Keratinocyte (primary cell): ENCODE measurements at regions not wholly inside any gene's neighbourhood (a gene's known extent, or its start where the extent isn't known, plus 50 kb on each side); places are given as distances from the start of the nearest gene placed in this dataset.

Experiments
- DNase-seq: peaks from one replicate; pipeline ENCODE4 v3.0.0-alpha.2; 2011; ENCODE audit warnings: low read depth, missing footprints, low spot score
- FAIRE-seq: peaks from 2 replicates; lab custom pipeline; 2011; peaks lifted over from hg19 to GRCh38; lab: Jason Lieb, UNC
- H2AFZ ChIP-seq: 2 replicates; pipeline ENCODE4 v1.6.0; 2012; ENCODE audit warnings: low read length, control low read depth, inconsistent platforms; ENCODE audit not compliant: control insufficient read depth
- H3K27ac ChIP-seq: 2 replicates; pipeline ENCODE4 v1.5.1; 2011; ENCODE audit warnings: low read length; ENCODE audit not compliant: control insufficient read depth, insufficient read depth
- H3K27me3 ChIP-seq: 3 replicates; pipeline ENCODE4 v1.6.0; 2011; ENCODE audit warnings: low read length; ENCODE audit not compliant: control insufficient read depth, insufficient read depth; ENCODE audit errors: extremely low read depth
- H3K36me3 ChIP-seq, 2 experiments: 2 replicates in 1 of 2; 3 replicates in 1 of 2; pipeline ENCODE4 v1.5.1; 2011; ENCODE audit warnings: low read length in 2 of 2, mild to moderate bottlenecking in 1 of 2; ENCODE audit not compliant: control insufficient read depth in 2 of 2, insufficient read depth in 2 of 2; ENCODE audit errors: extremely low read depth in 1 of 2
- H3K4me1 ChIP-seq: 3 replicates; pipeline ENCODE4 v1.5.1; 2011; ENCODE audit warnings: low read length; ENCODE audit not compliant: control insufficient read depth, insufficient read depth; ENCODE audit errors: extremely low read depth
- H3K4me2 ChIP-seq: 3 replicates; pipeline ENCODE4 v1.6.0; 2011; ENCODE audit warnings: low read depth, low read length; ENCODE audit not compliant: control insufficient read depth, insufficient read depth; ENCODE audit errors: extremely low read depth
- H3K4me3 ChIP-seq, 3 experiments: fragments of 200-600 bp in 1 of 3; sonication (generic) in 1 of 3; 2 replicates in 2 of 3; 3 replicates in 1 of 3; pipeline ENCODE4 v1.5.1; 2011 to 2016; ENCODE audit warnings: low read length in 3 of 3, mild to moderate bottlenecking in 3 of 3, control low read depth in 2 of 3, inconsistent platforms in 1 of 3, low read depth in 1 of 3, mixed read lengths in 1 of 3, mixed run types in 1 of 3, moderate library complexity in 1 of 3; ENCODE audit not compliant: control insufficient read depth in 2 of 3, insufficient read depth in 2 of 3; ENCODE audit errors: extremely low read depth in 1 of 3
- H3K79me2 ChIP-seq: 2 replicates; pipeline ENCODE4 v1.6.0; 2012; ENCODE audit warnings: low read length; ENCODE audit not compliant: control insufficient read depth, insufficient read depth
- H3K9ac ChIP-seq: 3 replicates; pipeline ENCODE4 v1.6.0; 2011; ENCODE audit warnings: low read length; ENCODE audit not compliant: control insufficient read depth, insufficient read depth; ENCODE audit errors: extremely low read depth
- H3K9me1 ChIP-seq: 3 replicates; pipeline ENCODE4 v1.6.0; 2011; ENCODE audit warnings: low read length; ENCODE audit not compliant: control insufficient read depth, insufficient read depth; ENCODE audit errors: extremely low read depth
- H3K9me3 ChIP-seq: 2 replicates; pipeline ENCODE4 v1.5.1; 2012; ENCODE audit warnings: low read depth, low read length; ENCODE audit not compliant: control insufficient read depth
- H4K20me1 ChIP-seq: 3 replicates; pipeline ENCODE4 v1.6.0; 2011; ENCODE audit warnings: low read length; ENCODE audit not compliant: control insufficient read depth, insufficient read depth; ENCODE audit errors: extremely low read depth
- EZH2 ChIP-seq: IDR thresholded peaks from one replicate; pipeline ENCODE4 v1.6.1; 2012; ENCODE audit warnings: inconsistent platforms, mild to moderate bottlenecking, low read length, moderate library complexity
- dilution Hi-C: fragments of 300-500 bp; cut with MboI; formaldehyde crosslinking; loops from one replicate; pipeline ENCODE4 v1.7.0; 2020; ENCODE audit warnings: low sequenced_read_pairs; ENCODE audit not compliant: extremely low pct_ligation_motif_present
- TF ChIP-seq, protein P1 (sequence below), 3 experiments: IDR thresholded peaks in 1 of 3; conservative IDR thresholded peaks in 1 of 3; optimal IDR thresholded peaks in 1 of 3; 2 replicates in 2 of 3; 3 replicates in 1 of 3; pipeline versions ENCODE3 to v1.5.1; 2011; ENCODE audit warnings: low read length in 3 of 3, mild to moderate bottlenecking in 3 of 3, moderate library complexity in 2 of 3, control low read depth in 1 of 3, inconsistent platforms in 1 of 3; ENCODE audit not compliant: insufficient read depth in 2 of 3; ENCODE audit errors: extremely low read depth in 1 of 3

- no peak overlapping the region for H3K4me2 ChIP-seq
- no peaks in the 10 kb centered on the region for H3K9me3 ChIP-seq
- no peaks in the 10 kb centered on the region for H3K79me2 ChIP-seq
- FAIRE-seq (no peak), DNase-seq (no peak)
- H3K9me1 ChIP-seq = no peaks in the 10 kb centered on the region
- no peaks in the 10 kb centered on the region for H3K4me1 ChIP-seq
- dilution Hi-C loops = no loop called here
- H3K9ac ChIP-seq = no peak overlapping the region
- H3K36me3 ChIP-seq = no peaks in the 10 kb centered on the region
- no peak overlapping the region for H3K4me3 ChIP-seq
- H3K27ac ChIP-seq = no peak overlapping the region
- no peaks in the 10 kb centered on the region for H3K27me3 ChIP-seq
- H4K20me1 ChIP-seq = no peaks in the 10 kb centered on the region
- H2AFZ ChIP-seq = no peak overlapping the region
- no peak for TF ChIP-seq EZH2
- TF ChIP-seq, protein P1, sequence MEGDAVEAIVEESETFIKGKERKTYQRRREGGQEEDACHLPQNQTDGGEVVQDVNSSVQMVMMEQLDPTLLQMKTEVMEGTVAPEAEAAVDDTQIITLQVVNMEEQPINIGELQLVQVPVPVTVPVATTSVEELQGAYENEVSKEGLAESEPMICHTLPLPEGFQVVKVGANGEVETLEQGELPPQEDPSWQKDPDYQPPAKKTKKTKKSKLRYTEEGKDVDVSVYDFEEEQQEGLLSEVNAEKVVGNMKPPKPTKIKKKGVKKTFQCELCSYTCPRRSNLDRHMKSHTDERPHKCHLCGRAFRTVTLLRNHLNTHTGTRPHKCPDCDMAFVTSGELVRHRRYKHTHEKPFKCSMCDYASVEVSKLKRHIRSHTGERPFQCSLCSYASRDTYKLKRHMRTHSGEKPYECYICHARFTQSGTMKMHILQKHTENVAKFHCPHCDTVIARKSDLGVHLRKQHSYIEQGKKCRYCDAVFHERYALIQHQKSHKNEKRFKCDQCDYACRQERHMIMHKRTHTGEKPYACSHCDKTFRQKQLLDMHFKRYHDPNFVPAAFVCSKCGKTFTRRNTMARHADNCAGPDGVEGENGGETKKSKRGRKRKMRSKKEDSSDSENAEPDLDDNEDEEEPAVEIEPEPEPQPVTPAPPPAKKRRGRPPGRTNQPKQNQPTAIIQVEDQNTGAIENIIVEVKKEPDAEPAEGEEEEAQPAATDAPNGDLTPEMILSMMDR (optimal IDR thresholded peaks at IDR 0.05 in 1 of 3, IDR thresholded peaks at IDR 0.05 in 1 of 3, conservative IDR thresholded peaks at IDR 0.05 in 1 of 3; ENCODE audit: extremely low read depth in 1 of 3, insufficient read depth in 2 of 3, low read length in 3 of 3) = no peak
Measured at GRCh38 chr13:88125055-88125454, 453.9 kb downstream of the SLITRK5 start.

GRCh38 chr13:88136098-88136790 is 465.1 kb downstream of the SLITRK5 start:
- DNase-seq = no peak
- H3K4me1 ChIP-seq = no peaks in the 10 kb centered on the region
- no peak overlapping the region for H3K27ac ChIP-seq
- H3K36me3 ChIP-seq = no peaks in the 10 kb centered on the region
- no peaks in the 10 kb centered on the region for H4K20me1 ChIP-seq
- no peak for FAIRE-seq
- H3K9me3 ChIP-seq = no peaks in the 10 kb centered on the region
- no peak overlapping the region for H3K4me2 ChIP-seq
- TF ChIP-seq, protein P1 (optimal IDR thresholded peaks at IDR 0.05 in 1 of 3, IDR thresholded peaks at IDR 0.05 in 1 of 3, conservative IDR thresholded peaks at IDR 0.05 in 1 of 3; ENCODE audit: extremely low read depth in 1 of 3, insufficient read depth in 2 of 3, low read length in 3 of 3) = no peak
- H3K9ac ChIP-seq = no peak overlapping the region
- dilution Hi-C loops = no loop called here
- H3K4me3 ChIP-seq = no peak overlapping the region
- no peaks in the 10 kb centered on the region for H3K27me3 ChIP-seq
- no peaks in the 10 kb centered on the region for H3K9me1 ChIP-seq
- no peaks in the 10 kb centered on the region for H3K79me2 ChIP-seq
- H2AFZ ChIP-seq = no peak overlapping the region
